Progenitor cell of endocrine pancreas (in vitro differentiated cells): ENCODE measurements at regions not wholly inside any gene's neighbourhood (a gene's known extent, or its start where the extent isn't known, plus 50 kb on each side); places are given as distances from the start of the nearest gene placed in this dataset.

Experiments used
- DNase-seq: peaks from one replicate; pipeline ENCODE4 v3.0.0; 2021; ENCODE audit warnings: low spot score; ENCODE audit not compliant: unreplicated experiment
- H3K27ac Mint-ChIP-seq: 2 replicates; pipeline ENCODE4 v1.8.0; 2021; ENCODE audit warnings: mild to moderate bottlenecking, moderate library complexity, mixed read lengths
- H3K27me3 Mint-ChIP-seq: 2 replicates; pipeline ENCODE4 v1.8.0; 2021; ENCODE audit warnings: mixed read lengths
- H3K36me3 Mint-ChIP-seq: 2 replicates; pipeline ENCODE4 v1.8.0; 2022; ENCODE audit warnings: mixed read lengths; ENCODE audit not compliant: insufficient read depth
- H3K4me1 Mint-ChIP-seq: 2 replicates; pipeline ENCODE4 v1.8.0; 2021; ENCODE audit warnings: low read depth, mixed read lengths
- H3K4me3 Mint-ChIP-seq: 2 replicates; pipeline ENCODE4 v1.8.0; 2021; ENCODE audit warnings: low read depth, mild to moderate bottlenecking, moderate library complexity, mixed read lengths
- H3K9me3 Mint-ChIP-seq: 2 replicates; pipeline ENCODE4 v1.8.0; 2021; ENCODE audit warnings: low read depth, mixed read lengths
- TF ChIP-seq, protein P1 (sequence below): fragments of 200-600 bp; sonication (generic); IDR thresholded peaks from one replicate; pipeline ENCODE4 v1.5.0; 2021; ENCODE audit warnings: antibody characterized with exemption, mild to moderate bottlenecking; ENCODE audit not compliant: unreplicated experiment

DNA sequence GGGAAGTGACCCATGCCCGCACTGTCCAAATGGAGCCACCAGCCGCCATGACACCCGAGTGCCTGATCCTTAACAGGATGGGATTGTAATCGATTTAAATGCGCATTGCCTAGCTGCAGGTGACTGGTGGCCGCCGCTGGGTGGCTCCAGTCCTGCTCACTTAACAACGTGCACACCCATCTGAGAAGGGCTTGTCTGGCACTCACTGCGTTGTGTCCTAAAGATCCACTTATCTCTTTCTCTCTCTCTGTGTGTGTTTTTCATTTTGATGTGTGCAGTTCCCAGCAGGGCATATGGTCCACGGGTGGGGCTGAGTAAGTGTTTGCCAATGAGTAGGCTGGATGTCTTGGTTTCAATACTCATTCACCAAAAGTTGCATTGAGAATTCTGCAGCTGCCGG lies 80.6 kb downstream of the IRF8 start:
- Mint-ChIP-seq H3K4me3 (no peak overlapping the region), H3K36me3 (no peaks in the 10 kb centered on the region)

DNA sequence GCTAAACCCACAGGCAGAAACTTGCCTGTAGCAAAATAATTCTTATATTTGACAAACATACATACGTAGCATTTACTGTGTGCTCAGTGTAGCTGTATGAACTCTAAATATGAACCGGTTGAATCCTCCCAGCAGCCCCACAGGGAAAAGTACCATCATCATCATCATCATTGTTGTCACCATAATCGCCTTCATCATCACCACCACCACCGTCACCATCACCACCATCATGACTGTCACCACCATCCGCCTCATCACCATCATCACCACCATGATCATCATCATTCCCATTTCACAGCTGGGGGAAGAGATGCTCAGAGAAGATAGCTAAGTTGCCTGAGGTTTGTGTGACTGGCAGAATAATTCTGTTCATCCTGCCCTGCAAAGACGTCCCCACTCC lies 81.7 kb downstream of the IRF8 start:
- peaks cover 14% of the 10 kb centered on the region for H3K4me1 Mint-ChIP-seq
- H3K9me3 Mint-ChIP-seq = no peaks in the 10 kb centered on the region
- H3K27ac Mint-ChIP-seq = no peak overlapping the region
- H3K27me3 Mint-ChIP-seq = peaks cover 35% of the 10 kb centered on the region
- DNase-seq = no peak
- H3K36me3 Mint-ChIP-seq = no peaks in the 10 kb centered on the region
- TF ChIP-seq, protein P1, sequence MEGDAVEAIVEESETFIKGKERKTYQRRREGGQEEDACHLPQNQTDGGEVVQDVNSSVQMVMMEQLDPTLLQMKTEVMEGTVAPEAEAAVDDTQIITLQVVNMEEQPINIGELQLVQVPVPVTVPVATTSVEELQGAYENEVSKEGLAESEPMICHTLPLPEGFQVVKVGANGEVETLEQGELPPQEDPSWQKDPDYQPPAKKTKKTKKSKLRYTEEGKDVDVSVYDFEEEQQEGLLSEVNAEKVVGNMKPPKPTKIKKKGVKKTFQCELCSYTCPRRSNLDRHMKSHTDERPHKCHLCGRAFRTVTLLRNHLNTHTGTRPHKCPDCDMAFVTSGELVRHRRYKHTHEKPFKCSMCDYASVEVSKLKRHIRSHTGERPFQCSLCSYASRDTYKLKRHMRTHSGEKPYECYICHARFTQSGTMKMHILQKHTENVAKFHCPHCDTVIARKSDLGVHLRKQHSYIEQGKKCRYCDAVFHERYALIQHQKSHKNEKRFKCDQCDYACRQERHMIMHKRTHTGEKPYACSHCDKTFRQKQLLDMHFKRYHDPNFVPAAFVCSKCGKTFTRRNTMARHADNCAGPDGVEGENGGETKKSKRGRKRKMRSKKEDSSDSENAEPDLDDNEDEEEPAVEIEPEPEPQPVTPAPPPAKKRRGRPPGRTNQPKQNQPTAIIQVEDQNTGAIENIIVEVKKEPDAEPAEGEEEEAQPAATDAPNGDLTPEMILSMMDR = no peak
- no peak overlapping the region for H3K4me3 Mint-ChIP-seq

More for the DNA sequence above, 80.6 kb downstream of the IRF8 start:
- Mint-ChIP-seq H3K4me1 (peaks cover 18% of the 10 kb centered on the region), H3K27ac (no peak overlapping the region), H3K27me3 (peaks cover 26% of the 10 kb centered on the region), H3K9me3 (no peaks in the 10 kb centered on the region)
- TF ChIP-seq, protein P1 = peak; percentile 35
- no peak for DNase-seq

DNA sequence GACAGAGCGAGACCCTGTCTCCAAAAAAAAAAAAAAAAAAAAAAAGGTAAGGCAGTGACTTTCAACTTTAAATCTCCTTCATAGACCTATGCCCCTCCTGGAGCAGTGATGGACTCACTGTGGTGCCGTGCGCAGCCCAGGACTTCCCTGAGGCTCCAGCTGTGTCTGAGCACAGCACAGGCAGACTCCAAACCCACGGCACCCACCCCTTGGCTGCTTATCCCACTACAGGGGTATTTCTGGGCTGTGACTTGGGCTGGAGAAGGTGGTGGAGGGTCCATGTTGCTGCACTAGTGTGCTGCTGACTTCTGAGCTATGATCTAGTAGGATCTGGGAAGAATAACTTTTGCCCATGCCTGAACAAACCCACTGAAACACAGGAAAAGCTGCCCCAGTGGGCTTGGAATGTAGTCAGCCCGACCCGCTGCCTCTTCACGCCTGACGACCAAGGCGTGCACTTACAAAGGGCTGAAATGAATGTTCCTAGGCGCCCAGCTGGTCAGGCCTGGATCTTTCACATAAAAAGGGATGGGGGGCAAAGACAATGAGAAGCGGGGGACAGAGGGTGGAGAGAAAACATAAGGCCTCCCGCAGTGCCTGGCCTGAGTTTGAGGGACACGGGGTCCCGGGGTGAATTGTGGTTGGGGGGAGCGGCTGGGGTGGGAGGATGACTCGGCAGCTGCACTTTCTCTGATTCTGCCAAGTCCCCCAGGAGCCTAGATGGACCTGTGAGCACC lies 83.0 kb downstream of the IRF8 start:
- no peak overlapping the region for H3K27ac Mint-ChIP-seq
- no peaks in the 10 kb centered on the region for H3K9me3 Mint-ChIP-seq
- H3K36me3 Mint-ChIP-seq = no peaks in the 10 kb centered on the region
- TF ChIP-seq, protein P1 = no peak
- no peak for DNase-seq
- no peak overlapping the region for H3K4me3 Mint-ChIP-seq
- H3K4me1 Mint-ChIP-seq = peaks cover 7% of the 10 kb centered on the region
- peaks cover 33% of the 10 kb centered on the region for H3K27me3 Mint-ChIP-seq

DNA sequence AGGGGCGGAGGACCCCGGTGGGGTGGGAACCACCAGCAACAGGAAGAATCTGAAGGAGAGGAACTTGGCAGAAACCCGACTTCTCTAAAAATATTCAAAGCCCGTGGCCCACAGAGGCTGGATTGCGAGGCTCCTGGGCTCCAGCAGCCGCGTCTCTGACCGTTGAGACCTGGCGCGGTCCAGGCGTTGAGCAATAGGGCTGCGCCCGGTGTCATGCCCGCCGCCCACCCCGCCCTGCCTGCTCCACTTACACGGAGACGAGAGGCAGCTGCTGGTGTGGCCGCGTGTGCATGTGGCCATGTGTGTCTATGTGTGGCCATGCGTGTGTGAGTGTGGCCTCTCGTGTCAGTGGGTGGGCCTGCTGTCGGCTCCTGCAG lies 83.6 kb downstream of the IRF8 start:
- Mint-ChIP-seq H3K4me3 (no peak overlapping the region), H3K9me3 (no peaks in the 10 kb centered on the region), H3K4me1 (peaks cover 7% of the 10 kb centered on the region), H3K36me3 (no peaks in the 10 kb centered on the region), H3K27me3 (peaks cover 32% of the 10 kb centered on the region), H3K27ac (no peak overlapping the region)
- TF ChIP-seq, protein P1 = no peak
- no peak for DNase-seq

DNA sequence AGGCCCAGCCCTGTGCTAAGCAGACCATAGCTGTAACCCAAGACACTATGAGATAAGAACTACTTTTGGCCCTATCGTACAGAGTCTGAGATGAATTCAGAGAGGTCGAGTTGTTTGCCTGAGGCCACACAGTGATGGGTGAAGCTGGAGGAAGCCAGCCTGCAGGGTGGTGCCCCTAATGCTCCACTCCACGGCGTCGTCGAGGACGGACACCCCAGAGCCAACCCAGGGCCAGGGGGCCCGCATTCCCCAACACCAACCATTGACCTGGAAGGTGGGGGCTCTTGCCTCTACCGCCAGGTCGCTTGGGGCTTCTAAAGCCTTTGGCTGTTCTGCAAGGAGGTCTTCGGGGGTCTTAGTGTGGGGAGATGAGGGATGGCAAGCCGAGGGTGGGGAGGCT lies 84.1 kb downstream of the IRF8 start:
- Mint-ChIP-seq H3K9me3 (no peaks in the 10 kb centered on the region), H3K4me1 (peaks cover 7% of the 10 kb centered on the region), H3K4me3 (no peak overlapping the region), H3K36me3 (no peaks in the 10 kb centered on the region), H3K27me3 (peaks cover 33% of the 10 kb centered on the region), H3K27ac (no peak overlapping the region)
- TF ChIP-seq, protein P1 = no peak
- no peak for DNase-seq
